H1 (cell line): ENCODE measurements at regions not wholly inside any gene's neighbourhood (a gene's known extent, or its start where the extent isn't known, plus 50 kb on each side); places are given as distances from the start of the nearest gene placed in this dataset.

ENCODE experiments used
- CHD7 ChIP-seq: fragments of 300-600 bp; sonication (generic); IDR thresholded peaks from 2 replicates; pipeline ENCODE4 v1.7.1; 2012; ENCODE audit warnings: low read length, moderate library complexity, mild to moderate bottlenecking, inconsistent platforms; ENCODE audit not compliant: insufficient replicate concordance

- TF ChIP-seq CHD7: no peak
Measured at GRCh38 chr3:102162251-102162650, 272.6 kb upstream of the ZPLD1 start (continued).
